ENCODE measurements at regions not wholly inside any gene's neighbourhood (a gene's known extent, or its start where the extent isn't known, plus 50 kb on each side); places are given as distances from the start of the nearest gene placed in this dataset.

GRCh38 chr12:97162173-97162572 is 255.1 kb downstream of the NEDD1 start:
- in situ Hi-C loops (cut with HindIII; ENCODE audit: low pct_unique_long_range_greater_than_20kb, low sequenced_read_pairs), result no loop called here
- no peak for DNase-seq (ENCODE audit: low read depth)

GRCh38 chr12:97164936-97165335 is 257.9 kb downstream of the NEDD1 start:
- in situ Hi-C loops (cut with HindIII; ENCODE audit: low pct_unique_long_range_greater_than_20kb, low sequenced_read_pairs), result no loop called here
- no peak for DNase-seq (ENCODE audit: low read depth)

GRCh38 chr12:97167598-97167997 is 260.5 kb downstream of the NEDD1 start:
- no peak for DNase-seq (ENCODE audit: low read depth)
- in situ Hi-C loops (cut with HindIII; ENCODE audit: low pct_unique_long_range_greater_than_20kb, low sequenced_read_pairs), result no loop called here

- no peak for DNase-seq (ENCODE audit: low read depth)
- in situ Hi-C loops (cut with HindIII; ENCODE audit: low pct_unique_long_range_greater_than_20kb, low sequenced_read_pairs), result no loop called here
These were observed 261.7 kb downstream of the NEDD1 start for GRCh38 chr12:97168804-97169203.

GRCh38 chr12:97169889-97170567 is 263.0 kb downstream of the NEDD1 start:
- in situ Hi-C loops (cut with HindIII; ENCODE audit: low pct_unique_long_range_greater_than_20kb, low sequenced_read_pairs), result no loop called here
- DNase-seq (ENCODE audit: low read depth), result no peak

GRCh38 chr12:97173688-97174410 is 266.8 kb downstream of the NEDD1 start:
- in situ Hi-C loops (cut with HindIII; ENCODE audit: low pct_unique_long_range_greater_than_20kb, low sequenced_read_pairs), result no loop called here
- DNase-seq (ENCODE audit: low read depth), result no peak

- in situ Hi-C loops (cut with HindIII; ENCODE audit: low pct_unique_long_range_greater_than_20kb, low sequenced_read_pairs), result no loop called here
- DNase-seq (ENCODE audit: low read depth), result no peak
These were observed 270.4 kb downstream of the NEDD1 start for GRCh38 chr12:97177481-97177880.

- no peak for DNase-seq (ENCODE audit: low read depth)
- in situ Hi-C loops (cut with HindIII; ENCODE audit: low pct_unique_long_range_greater_than_20kb, low sequenced_read_pairs), result no loop called here
These were observed 274.7 kb downstream of the NEDD1 start for GRCh38 chr12:97181571-97182265.

- in situ Hi-C loops (cut with HindIII; ENCODE audit: low pct_unique_long_range_greater_than_20kb, low sequenced_read_pairs), result no loop called here
- no peak for DNase-seq (ENCODE audit: low read depth)
These were observed 275.7 kb downstream of the NEDD1 start for GRCh38 chr12:97182769-97183168.

- in situ Hi-C loops (cut with HindIII; ENCODE audit: low pct_unique_long_range_greater_than_20kb, low sequenced_read_pairs), result no loop called here
These were observed 277.2 kb downstream of the NEDD1 start for GRCh38 chr12:97184127-97184773.

GRCh38 chr12:97185567-97185966 is 277.0 kb upstream of the RMST start:
- in situ Hi-C loops (cut with HindIII; ENCODE audit: low pct_unique_long_range_greater_than_20kb, low sequenced_read_pairs), result no loop called here
- no peak for DNase-seq (ENCODE audit: low read depth)

More at GRCh38 chr12:97184127-97184773, 277.2 kb downstream of the NEDD1 start:
- no peak for DNase-seq (ENCODE audit: low read depth)

- in situ Hi-C loops (cut with HindIII; ENCODE audit: low pct_unique_long_range_greater_than_20kb, low sequenced_read_pairs), result no loop called here
- DNase-seq (ENCODE audit: low read depth), result peak; percentile 19
These were observed 268.1 kb upstream of the RMST start for GRCh38 chr12:97194546-97194945.

- in situ Hi-C loops (cut with HindIII; ENCODE audit: low pct_unique_long_range_greater_than_20kb, low sequenced_read_pairs), result no loop called here
These were observed 262.4 kb upstream of the RMST start for GRCh38 chr12:97200181-97200580.

GRCh38 chr12:97203408-97203807 is 259.2 kb upstream of the RMST start:
- in situ Hi-C loops (cut with HindIII; ENCODE audit: low pct_unique_long_range_greater_than_20kb, low sequenced_read_pairs), result no loop called here
- no peak for DNase-seq (ENCODE audit: low read depth)

More at GRCh38 chr12:97200181-97200580, 262.4 kb upstream of the RMST start:
- no peak for DNase-seq (ENCODE audit: low read depth)

GRCh38 chr12:97209997-97210396 is 252.6 kb upstream of the RMST start:
- in situ Hi-C loops (cut with HindIII; ENCODE audit: low pct_unique_long_range_greater_than_20kb, low sequenced_read_pairs), result no loop called here
- DNase-seq (ENCODE audit: low read depth), result no peak

GRCh38 chr12:97211416-97211930 is 251.1 kb upstream of the RMST start:
- no peak for DNase-seq (ENCODE audit: low read depth)
- in situ Hi-C loops (cut with HindIII; ENCODE audit: low pct_unique_long_range_greater_than_20kb, low sequenced_read_pairs), result no loop called here

GRCh38 chr12:97216848-97217247 is 245.8 kb upstream of the RMST start:
- in situ Hi-C loops (cut with HindIII; ENCODE audit: low pct_unique_long_range_greater_than_20kb, low sequenced_read_pairs), result no loop called here
- DNase-seq (ENCODE audit: low read depth), result no peak

GRCh38 chr12:97222391-97222790 is 240.2 kb upstream of the RMST start:
- in situ Hi-C loops (cut with HindIII; ENCODE audit: low pct_unique_long_range_greater_than_20kb, low sequenced_read_pairs), result no loop called here
- no peak for DNase-seq (ENCODE audit: low read depth)

- in situ Hi-C loops (cut with HindIII; ENCODE audit: low pct_unique_long_range_greater_than_20kb, low sequenced_read_pairs), result no loop called here
- DNase-seq (ENCODE audit: low read depth), result no peak
These were observed 239.2 kb upstream of the RMST start for GRCh38 chr12:97223419-97223818.
